Fibroblast of upper back skin (primary cell): ENCODE measurements at regions not wholly inside any gene's neighbourhood (a gene's known extent, or its start where the extent isn't known, plus 50 kb on each side); places are given as distances from the start of the nearest gene placed in this dataset.
"Not testable (repeated sequence)": the region's sequence is repeated elsewhere in the genome, so short reads cannot be mapped to it uniquely, and the experiment has no call there.

Experiments used
- DNase-seq: peaks from one replicate; pipeline ENCODE4 v3.0.0-alpha.2; 2013

GRCh38 chr11:129639300-129639699 is 176.3 kb upstream of the TMEM45B start:
- peak; percentile 96 for DNase-seq

DNA sequence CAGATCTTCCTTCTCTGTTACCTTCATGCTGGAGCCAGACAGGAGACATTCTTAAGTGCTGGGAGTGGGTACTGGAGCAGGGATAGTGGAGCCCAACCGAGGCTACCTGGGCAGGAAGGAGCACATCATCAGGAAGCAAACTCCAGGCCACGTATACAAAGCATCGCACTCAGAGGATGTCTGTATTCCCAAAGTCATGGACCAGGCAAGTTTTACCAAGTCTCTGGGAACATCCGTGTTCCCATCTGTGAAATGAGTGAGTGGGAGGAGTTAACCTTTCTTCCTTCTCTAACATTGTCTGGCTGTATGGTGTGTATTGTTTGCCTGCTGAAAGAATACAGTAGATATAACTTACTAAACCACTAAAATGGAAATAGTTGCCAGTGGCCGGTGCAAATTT is 175.0 kb upstream of the TMEM45B start:
- DNase-seq: no peak

DNA sequence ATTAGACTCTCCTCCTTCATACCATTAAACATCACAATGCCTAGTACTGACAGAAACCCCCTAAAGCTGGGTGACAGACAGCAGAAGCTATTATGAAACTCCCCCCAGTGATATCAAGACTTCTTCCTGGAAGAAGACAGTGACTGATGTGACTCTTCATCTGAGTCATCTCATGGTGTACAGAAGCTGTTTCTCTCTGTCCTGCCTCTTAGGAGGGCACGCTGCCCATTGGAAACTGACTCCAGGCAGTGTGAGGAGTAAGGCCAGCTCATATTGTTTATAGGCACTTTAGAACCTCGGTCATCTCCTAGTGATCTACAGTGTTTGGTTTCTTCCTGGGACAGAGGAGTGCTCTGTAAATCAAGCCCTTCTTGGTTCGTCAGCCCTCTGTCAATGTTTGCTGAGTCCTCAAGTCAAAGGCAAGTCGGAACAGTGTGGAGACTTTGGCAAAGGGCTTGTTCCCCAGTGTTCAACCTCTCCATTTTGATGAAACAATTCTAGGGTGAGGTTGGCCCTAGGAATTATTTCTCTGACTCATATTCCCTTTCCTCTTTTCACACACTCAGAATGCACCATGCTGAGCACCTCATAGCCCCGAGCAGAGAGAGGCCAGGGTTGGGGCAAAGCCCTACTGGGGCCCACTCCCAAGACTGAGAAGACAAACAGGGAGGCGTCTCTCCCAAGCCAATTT is 172.5 kb upstream of the TMEM45B start:
- DNase-seq: peak; percentile 28

DNA sequence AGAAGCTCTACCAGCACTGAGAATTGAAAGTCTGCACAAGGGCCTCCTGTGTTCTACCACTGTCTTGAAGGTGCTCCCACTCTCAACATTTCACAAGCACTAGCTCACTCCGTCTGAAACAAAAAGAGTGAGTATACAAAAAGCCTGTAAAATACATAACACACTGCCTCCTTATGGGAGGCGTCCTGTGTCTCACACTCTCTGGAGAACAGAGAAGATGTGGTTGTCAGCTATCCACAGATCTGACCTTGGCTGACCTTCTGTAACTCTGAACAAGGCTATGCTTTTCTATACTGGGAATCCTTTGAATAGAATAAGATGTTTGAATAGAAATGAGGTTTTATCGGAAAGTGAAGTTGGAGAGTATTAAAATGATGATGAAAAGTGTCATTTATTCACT is 171.3 kb upstream of the TMEM45B start:
- no peak for DNase-seq

- DNase-seq: no peak
These were observed 169.7 kb upstream of the TMEM45B start for GRCh38 chr11:129645943-129646342.

GRCh38 chr11:129650044-129650443 is 165.6 kb upstream of the TMEM45B start:
- DNase-seq: not testable (repeated sequence)

DNA sequence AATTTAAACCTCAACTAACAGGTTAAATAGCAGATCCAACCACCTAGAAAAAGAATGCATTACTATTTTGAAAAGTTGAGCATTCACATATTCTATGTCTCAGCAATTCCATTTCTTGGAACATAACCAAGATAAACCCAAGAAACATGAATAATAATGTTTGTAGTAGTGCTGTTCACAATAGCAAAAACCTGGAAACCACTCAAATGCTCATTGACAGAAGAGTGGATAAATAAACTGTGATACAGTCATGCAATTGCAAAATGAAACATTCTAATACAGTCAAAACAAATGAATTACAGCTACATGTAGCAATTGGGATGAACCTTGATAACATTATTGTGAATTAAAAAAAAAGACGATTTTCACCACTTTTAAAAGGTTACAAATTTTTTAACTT is 162.8 kb upstream of the TMEM45B start:
- peak; percentile 18 for DNase-seq

GRCh38 chr11:129655247-129655832 is 160.3 kb upstream of the TMEM45B start:
- no peak for DNase-seq

GRCh38 chr11:129657866-129658525 is 157.7 kb upstream of the TMEM45B start:
- no peak for DNase-seq

- no peak for DNase-seq
These were observed 157.2 kb upstream of the TMEM45B start for GRCh38 chr11:129658526-129658867.

- DNase-seq: no peak
These were observed 134.7 kb upstream of the TMEM45B start for GRCh38 chr11:129680907-129681306.

GRCh38 chr11:129681344-129682114 is 134.1 kb upstream of the TMEM45B start:
- no peak for DNase-seq

DNA sequence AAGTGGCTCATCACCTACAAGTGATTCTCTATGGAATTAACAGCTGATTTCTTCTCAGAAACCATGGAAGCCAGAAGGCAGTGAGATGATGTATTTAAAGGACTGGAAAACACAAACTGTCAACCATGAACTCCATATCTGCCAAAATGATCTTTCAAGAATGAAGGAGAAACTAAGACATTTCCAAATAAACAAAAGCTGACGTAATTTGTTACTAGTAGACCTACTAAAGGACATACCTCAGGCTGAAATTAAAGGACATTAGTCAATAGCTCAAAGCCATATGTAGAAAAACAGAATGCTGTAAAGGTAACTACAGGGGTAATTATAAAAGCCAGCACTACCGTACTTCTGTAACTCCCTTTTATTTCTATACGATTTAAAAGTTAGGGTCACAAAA is 129.4 kb upstream of the TMEM45B start:
- DNase-seq: no peak

DNA sequence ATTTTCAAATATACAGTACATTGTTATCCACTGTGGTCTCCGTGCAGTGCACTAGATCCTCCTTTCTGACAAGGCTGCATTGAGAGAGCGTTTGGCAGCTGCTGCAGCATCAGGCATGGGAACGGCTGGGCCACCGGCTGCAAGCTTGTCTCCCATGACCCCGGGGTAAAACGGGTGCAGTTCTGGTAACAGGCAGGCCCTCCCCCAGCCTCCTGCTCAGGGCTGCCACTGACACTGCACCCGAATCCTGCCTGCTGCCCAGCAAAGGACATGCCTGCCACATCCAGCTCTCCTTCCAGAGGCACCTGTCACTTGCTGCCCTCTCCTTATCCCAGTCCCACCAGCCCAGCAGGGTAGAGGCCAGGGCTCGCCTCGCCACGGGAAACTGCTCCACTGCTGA is 124.5 kb upstream of the TMEM45B start:
- no peak for DNase-seq

DNA sequence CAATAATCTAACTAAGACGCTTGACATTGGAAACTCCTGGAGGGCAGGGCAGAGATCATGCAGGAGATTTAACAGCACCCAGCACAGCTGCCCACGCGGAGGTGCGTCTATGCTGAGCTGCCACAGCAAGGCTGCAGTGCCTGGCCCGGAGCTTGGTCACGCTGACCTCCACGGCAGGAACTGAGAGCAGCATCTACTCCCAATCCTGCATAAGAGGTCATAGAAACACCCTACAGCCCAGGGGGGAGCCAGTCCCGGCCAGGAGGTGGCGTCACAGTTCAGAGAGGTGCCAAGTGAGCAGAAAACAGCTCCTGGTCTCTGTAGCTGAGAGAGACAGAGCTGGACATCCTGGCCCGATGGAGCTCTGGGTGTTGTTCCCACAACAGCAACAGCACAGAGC is 121.1 kb upstream of the TMEM45B start:
- DNase-seq: no peak

DNA sequence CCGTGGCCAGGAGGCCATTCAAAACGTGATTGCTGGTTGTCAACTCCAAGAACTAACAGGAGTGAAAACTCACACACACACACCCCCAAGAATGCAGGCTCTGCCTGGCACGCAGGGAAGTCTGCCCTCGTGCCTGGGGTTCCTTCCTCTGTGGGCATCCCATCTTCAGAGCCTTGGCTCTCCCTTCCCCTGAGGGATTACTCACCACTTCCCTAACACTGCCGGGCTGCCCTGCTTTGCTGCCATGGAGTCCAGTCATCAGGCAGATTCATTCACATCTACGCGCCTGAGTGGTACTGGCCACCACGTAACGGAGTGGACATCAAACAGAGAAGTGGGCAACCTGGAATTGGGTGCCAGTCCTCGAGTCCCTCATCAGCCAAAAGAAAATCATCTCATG is 120.7 kb upstream of the TMEM45B start:
- DNase-seq: no peak

GRCh38 chr11:129695571-129696308 is 119.9 kb upstream of the TMEM45B start:
- peak; percentile 19 for DNase-seq

DNA sequence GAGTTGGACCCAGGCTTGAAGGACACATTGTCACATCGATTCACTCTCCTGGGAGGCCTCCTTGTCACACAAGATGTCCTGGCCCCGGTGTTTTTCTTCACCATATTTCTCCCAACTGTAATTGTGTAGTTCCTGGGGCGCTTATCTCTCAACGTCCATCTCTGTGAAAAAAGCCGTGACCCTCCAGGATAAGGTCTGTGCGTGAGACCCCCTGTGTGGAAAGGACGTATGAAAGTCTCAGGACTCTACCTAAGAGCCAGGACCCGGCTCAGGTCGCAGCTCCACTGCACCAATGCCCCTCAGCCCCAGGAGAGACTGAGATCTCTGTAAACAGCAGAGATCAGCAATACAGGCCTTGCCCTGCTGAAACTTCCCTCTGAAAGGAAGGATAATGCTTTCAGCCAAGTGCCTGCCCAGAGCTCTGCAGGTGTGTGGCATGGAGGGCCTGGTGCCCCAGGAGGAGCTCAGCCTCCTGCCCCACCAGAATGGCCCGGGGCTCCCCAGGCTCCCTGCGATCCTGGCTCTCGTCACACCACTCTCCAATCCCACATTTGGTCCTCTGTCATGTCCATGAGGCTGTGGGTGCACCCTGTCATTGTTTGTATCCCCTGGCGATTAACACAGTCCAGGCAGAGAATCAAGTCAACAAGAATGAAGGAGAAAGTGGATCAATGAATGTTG is 119.2 kb upstream of the TMEM45B start:
- DNase-seq: no peak

GRCh38 chr11:129698212-129698611 is 117.4 kb upstream of the TMEM45B start:
- DNase-seq: no peak

GRCh38 chr11:129699711-129700304 is 115.8 kb upstream of the TMEM45B start:
- DNase-seq: no peak

GRCh38 chr11:129700701-129701100 is 114.9 kb upstream of the TMEM45B start:
- DNase-seq: no peak

GRCh38 chr11:129701706-129702105 is 113.9 kb upstream of the TMEM45B start:
- no peak for DNase-seq
